Right renal cortex interstitium (tissue), 3 donors: ENCODE measurements at regions not wholly inside any gene's neighbourhood (a gene's known extent, or its start where the extent isn't known, plus 50 kb on each side); places are given as distances from the start of the nearest gene placed in this dataset.

ENCODE experiments used
- DNase-seq, 3 donors: peaks; one replicate each; pipeline ENCODE4 v3.0.0-alpha.2; 2013; ENCODE audit warnings: low read depth in 3 of 3, low spot score in 2 of 3

DNA sequence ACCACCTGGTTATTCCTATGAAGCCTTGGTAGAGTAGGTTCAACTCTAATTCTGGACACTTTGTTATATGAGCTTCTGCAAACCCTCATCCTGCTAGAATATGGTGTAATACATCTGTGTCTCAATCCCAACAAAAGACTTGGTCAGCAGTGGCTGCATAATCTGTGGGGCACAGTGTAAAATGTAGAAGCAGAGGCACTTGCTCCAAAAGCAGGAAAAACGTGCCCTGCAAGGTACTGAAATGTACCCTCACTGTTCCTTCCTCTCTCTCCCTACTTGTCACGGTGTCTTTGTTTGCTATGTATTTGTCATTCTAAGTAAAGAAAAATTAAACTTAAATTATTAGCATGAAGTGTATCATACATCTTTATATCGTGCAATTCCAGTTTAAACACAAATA, 267.9 kb downstream of the BCL11B start:
- DNase-seq, result no peak

DNA sequence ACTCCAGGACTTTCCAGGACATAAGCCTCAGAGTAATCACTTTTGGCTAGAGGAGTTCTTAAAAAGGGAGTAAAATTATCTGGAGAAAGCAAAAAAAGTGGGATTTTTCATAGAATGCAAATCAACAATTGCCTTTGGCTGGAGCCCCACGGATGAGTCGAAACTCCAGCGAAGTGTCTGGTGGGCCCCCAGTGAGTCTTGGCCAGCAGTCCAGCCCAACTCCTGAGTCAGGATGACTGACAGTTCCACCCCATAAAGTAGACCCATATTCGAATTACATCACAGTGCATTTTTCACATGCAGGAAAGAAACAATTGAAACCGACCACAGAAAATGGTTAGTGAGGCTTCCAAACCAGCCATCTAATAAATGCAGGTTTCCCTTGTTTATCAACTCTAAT, 265.7 kb downstream of the BCL11B start:
- DNase-seq, result no peak

DNA sequence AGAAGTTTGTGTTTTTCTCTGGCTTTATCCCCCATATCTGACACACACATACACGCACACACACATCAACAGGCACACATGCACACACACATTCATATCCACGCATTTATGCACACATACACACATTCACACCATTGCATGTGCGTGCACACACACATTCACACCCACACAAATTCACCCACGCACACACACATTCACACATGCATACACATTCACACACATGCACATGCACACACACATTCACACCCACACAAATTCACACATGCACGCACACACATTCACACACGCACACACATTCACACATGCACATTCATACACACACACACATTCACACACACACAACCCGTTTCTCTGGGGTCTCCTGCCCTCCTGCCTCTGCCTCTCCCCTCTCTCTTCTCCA, 264.2 kb downstream of the BCL11B start:
- DNase-seq, result no peak

DNA sequence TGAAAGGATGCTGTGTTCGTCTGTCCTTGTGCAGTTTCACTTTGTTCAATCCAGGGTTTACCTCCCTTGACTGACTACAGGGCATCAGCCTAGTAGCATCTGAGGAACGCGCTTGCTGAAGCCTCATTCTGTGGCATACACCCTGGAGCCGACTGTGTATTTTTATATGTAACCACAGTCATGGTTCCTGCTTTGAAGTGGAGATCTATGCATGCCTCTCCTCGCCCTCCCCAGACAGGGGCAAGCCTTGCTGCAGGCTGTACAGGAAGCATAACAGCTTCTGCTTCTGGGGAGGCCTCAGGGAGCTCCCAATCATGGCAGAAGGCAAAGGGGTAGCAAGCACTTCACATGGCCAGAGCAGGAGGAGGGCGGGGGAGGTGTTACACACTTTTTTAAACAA, 262.1 kb downstream of the BCL11B start:
- DNase-seq, result no peak

DNA sequence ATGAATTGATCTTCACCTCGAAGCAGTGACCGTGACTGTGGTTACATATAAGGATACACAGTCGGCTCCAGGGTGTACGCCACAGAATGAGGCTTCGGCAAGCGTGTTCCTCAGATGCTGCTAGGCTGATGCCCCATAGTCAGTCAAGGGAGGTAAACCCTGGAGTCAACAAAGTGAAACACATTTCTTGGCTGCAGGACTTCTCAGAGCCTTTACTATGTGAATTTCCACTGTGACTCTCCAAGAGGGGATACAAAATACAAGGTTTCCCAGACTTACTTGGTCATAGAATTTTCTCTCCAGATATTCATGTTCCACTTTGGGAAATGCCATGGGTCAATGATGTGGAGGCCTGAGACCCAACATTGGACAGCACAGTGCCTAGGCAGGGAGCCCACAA, 260.6 kb downstream of the BCL11B start:
- no peak for DNase-seq

- DNase-seq, result no peak
Observed at GRCh38 chr14:99012703-99013102, 259.3 kb downstream of the BCL11B start.

DNA sequence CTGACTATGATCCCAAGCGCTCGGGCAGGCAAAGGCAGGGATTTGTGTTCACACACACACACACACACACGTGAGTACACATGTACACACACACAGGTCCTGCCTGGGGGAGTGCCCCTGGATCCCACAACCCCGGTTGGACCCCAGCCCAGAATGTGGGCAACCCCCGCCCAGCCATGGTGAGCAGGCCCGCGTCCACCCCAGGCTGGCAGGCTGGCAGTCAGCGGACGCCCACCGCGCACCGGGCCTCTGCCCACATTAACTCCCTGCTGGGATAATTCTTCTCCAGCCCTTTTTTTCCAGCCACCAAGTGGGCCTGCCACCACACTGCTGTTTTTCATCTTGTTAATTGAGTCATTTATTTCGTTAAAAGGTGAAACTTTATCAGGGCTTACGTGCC, 256.2 kb downstream of the BCL11B start:
- no peak for DNase-seq

- DNase-seq, result no peak
Observed at GRCh38 chr14:99023371-99023770, 248.6 kb downstream of the BCL11B start.

DNA sequence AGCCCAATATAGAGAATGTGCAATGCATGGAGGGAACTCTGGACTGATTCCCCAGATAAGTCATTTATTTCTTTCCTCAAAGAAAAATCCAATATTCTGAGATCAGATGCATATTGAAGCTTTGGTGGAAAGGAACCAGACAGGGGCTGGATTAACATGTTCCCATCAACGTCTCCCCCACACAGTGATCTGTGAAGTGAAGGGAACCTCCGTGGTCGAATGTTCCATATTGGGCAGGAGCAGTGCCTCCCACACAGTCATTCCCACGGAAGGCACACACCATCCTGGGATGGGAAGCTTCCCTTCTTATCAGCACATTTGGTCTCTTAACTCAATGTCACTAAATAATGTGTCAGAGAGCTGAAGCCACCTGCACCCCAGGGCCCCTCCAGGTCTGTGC, 247.1 kb downstream of the BCL11B start:
- DNase-seq, result no peak

DNA sequence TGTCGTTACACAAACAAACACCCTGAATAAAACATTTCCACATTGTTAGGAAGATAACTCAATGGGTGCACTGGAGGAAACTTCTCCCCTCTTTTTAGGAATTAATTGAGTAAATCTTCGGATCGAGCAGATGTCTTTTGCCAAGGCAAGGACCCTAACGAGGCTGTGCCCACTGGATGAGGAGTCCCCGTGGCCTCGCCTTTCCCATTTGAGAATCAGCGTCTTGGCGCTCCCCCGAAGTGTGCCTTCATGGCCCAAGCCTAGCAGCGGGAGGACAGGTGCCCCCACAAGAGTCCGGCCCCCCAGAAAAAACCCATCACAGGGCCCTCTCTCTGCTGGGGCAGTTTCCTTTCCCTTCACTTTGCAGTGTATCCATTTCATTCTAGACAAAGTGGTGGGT, 246.6 kb downstream of the BCL11B start:
- no peak for DNase-seq

DNA sequence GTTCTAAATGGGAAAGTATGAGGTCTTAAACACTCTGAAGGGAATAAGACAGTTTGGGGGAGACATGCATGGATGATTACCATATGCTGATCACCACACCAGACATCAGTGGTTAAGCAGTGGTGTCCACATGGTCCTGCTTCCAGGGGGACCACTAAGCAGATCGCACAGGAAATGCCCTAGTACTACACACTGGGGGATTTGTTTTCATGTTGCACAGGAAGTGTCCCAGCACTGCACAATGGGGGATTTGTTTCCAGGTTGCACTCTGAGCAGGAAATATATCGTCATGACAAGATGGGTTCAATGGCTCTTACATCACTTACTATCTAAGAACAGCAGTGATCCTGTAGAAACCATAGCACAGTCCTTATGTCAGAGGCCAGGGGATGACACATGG, 245.5 kb downstream of the BCL11B start:
- DNase-seq, result no peak

DNA sequence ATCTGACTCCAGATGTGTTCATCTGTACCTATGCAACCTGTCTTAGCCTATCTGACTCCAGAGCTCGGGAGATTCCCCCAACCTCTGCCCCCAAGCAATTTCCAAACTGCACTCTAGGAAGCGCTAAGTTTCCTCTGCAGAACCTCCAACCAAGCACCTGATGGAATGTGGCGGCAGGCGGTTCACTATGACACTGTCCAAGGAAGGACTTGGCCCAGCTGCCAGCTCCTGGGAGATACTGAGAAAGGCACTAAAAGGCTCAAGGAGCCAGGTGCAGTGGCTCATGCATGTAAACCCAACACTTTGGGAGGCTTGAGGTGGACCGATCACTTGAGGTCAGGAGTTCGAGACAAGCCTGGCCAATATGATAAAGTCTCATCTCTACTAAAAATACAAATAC, 244.0 kb downstream of the BCL11B start:
- DNase-seq, result no peak

- DNase-seq, result no peak
Observed at GRCh38 chr14:99028521-99028920, 243.5 kb downstream of the BCL11B start.

GRCh38 chr14:99029145-99029915, 242.7 kb downstream of the BCL11B start:
- DNase-seq, result no peak

DNA sequence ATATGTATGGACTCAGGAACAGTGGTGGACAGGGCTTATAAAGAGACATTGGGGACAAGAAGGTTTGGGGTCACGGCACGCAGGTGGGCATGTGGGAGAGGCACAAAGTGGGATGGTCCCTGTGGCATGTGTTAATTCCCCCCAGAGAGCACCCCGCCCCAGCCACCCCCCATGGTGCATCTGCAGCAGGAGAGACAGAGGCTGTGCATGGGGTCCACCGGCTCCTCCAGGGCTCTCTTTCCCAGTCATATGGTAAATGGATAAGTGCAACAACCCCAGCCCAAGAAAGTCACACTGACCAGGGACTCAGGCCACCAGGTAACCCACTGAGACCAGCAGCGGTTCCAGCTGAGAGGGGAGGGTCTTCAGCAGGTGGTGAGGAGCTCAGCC, 242.1 kb downstream of the BCL11B start:
- no peak for DNase-seq

DNA sequence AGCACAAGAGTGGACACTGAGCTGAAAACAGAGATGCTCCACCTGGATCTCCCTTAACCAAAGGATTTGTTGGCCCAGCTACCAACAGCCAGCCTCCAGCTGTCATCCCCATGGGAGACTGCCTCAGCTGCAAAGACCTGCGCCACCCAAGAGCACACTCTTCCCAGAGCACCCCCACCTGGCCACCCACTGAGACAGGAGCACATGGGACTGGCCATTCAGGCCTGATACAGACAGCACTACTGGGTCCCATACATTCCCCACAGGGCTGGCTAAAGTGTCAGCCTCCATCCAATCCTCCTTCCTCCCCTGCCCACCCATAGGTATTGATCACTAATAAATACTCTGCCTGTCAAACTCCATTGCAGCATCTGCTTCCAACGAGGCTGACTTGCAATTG, 241.5 kb downstream of the BCL11B start:
- DNase-seq, result no peak

DNA sequence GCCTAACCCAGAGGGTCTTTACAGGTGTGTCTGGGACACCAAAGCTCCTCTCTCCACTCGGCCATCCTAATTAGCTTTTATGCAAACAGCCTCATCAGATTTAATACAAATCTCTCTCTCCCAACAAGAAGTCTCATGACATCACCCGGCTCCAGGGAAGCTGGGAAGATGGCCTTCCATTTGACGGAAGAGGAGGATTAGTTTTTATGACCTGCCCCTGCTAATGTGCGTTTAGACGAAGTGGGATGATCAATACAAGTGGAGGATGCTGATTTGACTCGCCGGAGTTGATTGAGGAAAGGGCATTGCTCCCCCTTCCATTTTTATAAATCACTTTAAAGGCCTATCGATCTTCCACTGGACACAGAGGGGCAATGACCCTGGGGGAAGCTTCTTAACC, 239.2 kb downstream of the BCL11B start:
- DNase-seq, result no peak

DNA sequence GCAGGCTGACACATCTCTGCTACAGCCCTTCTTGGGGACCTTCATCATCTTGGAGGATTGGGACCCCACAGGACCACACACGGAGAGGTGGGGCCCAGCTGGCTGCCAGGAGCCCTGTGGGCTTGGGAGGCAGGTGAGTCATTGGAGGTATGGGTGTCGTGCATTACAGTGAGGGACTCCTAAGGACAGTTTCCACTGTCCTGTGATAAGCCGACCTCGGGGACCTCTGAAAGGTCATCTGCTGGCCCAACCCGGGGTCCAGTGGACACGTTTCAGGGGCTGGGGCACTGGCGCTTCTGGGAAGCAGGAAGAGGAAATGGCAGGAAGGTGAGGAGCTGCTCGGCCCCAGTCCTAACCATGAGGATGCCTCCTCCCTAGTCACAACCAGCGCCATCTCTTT, 238.0 kb downstream of the BCL11B start:
- DNase-seq, result no peak

- no peak for DNase-seq
Observed at GRCh38 chr14:99034711-99035171, 237.3 kb downstream of the BCL11B start.

DNA sequence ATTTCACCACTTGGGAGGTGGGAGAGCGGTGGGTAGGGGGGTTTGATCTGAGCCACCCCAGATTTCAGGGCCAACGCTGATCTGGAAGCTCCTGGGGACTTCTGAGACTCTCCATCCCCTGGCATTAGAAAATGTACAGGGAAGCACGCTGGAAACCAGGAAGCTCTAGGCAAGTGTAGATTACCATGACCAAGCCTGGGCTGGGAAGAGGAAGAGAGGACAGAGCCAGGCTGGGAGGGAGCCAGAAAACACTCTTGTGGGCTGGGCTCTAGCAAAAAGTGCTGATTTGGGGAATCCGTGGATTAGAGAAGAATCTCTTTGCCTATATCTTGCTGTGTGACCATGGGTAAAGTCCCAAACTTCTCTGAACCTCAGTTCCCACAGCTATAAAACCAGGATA, 236.7 kb downstream of the BCL11B start:
- no peak for DNase-seq

DNA sequence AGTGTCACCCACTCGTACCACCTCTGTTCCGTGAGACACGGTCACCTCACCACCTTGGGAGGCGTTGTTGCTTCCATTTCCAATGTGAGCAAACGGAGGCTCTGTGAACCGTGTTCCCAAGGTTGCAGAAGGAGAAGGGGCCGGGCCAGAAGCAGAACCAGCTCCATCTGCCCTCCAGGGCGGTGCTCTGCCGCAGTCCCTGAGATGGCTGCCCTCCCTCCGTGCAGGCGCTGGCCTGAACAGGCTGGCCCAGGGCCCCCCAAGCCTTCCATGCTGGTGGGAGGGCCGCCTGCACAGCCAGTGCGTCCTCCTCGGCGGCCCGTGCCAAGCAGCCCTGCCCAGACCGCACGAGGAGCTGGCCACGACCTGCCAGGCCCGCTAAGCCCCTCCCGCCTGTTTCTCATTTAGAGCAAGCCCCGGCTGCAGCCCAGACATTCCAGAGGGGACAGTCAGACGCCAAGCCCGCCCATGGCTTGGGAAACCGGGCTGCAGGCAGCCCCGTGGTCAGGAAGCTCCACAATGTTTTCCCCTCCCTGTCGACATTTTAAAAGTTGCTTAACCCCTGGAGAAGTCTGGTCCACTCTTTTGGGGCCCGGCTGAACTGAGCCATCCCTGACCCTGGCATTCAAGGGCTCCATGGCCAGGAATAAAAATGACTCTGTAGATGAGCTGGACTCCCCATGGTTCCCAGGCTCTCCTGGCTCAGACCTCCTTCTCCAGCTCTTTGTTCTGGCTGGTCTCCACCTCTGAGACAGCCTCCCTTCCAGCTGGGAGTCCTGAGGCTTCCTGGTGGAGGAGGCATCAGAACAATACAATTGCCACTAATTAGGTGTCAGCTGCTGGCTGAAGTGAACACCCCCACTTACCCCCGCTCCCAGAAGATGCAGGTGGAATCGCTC, 236.0 kb downstream of the BCL11B start:
- DNase-seq, result peak in 2 of 3 donors; percentile 25 to 32
